GM13977 (cell line): ENCODE measurements at regions not wholly inside any gene's neighbourhood (a gene's known extent, or its start where the extent isn't known, plus 50 kb on each side); places are given as distances from the start of the nearest gene placed in this dataset.

Experiments used
- DNase-seq: peaks from one replicate; pipeline ENCODE4 v3.0.0; 2012; ENCODE audit warnings: low spot score
- in situ Hi-C: fragments of 300-500 bp; cut with MboI; formaldehyde crosslinking; loops from one replicate; pipeline ENCODE4 v1.12.0; 2022; ENCODE audit warnings: low sequenced_read_pairs, low pct_unique_long_range_greater_than_20kb, mixed read lengths, inconsistent platforms; ENCODE audit not compliant: unreplicated experiment
- TF ChIP-seq, protein P1 (sequence below): IDR thresholded peaks from 2 replicates; pipeline ENCODE4 v1.5.1; 2012; ENCODE audit warnings: mild to moderate bottlenecking, control low read depth; ENCODE audit not compliant: insufficient read depth; ENCODE audit errors: extremely low read depth, missing control alignments

- TF ChIP-seq, protein P1, sequence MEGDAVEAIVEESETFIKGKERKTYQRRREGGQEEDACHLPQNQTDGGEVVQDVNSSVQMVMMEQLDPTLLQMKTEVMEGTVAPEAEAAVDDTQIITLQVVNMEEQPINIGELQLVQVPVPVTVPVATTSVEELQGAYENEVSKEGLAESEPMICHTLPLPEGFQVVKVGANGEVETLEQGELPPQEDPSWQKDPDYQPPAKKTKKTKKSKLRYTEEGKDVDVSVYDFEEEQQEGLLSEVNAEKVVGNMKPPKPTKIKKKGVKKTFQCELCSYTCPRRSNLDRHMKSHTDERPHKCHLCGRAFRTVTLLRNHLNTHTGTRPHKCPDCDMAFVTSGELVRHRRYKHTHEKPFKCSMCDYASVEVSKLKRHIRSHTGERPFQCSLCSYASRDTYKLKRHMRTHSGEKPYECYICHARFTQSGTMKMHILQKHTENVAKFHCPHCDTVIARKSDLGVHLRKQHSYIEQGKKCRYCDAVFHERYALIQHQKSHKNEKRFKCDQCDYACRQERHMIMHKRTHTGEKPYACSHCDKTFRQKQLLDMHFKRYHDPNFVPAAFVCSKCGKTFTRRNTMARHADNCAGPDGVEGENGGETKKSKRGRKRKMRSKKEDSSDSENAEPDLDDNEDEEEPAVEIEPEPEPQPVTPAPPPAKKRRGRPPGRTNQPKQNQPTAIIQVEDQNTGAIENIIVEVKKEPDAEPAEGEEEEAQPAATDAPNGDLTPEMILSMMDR = no peak
- in situ Hi-C loops = no loop called here
These were observed 95.1 kb upstream of the COPS8 start for GRCh38 chr2:236990552-236990951.

DNA sequence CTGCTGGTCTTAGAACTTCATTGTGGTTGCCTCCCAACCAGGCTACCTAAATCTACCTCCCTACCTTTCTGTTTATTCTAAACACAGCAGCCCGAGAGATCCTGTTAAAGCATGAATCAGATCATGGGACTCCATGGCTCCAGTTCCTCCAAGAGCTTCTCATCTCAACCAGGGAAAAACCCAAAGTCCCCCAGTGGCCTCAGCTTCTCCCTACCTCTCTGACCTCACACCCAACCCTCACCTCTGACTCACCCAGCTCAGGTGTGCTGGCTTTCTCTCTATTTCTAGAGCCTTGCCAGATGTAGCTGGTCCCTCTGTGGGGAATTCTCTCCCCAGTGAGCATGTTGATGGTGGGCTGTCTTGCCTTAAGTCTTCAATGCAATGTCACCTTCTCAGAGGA lies 93.8 kb upstream of the COPS8 start:
- in situ Hi-C loops = no loop called here
- TF ChIP-seq, protein P1 = no peak
- no peak for DNase-seq

More at GRCh38 chr2:236990552-236990951, 95.1 kb upstream of the COPS8 start:
- DNase-seq = no peak

- TF ChIP-seq, protein P1 = no peak
- in situ Hi-C loops = no loop called here
- DNase-seq = no peak
These were observed 92.4 kb upstream of the COPS8 start for GRCh38 chr2:236993286-236993685.

- in situ Hi-C loops = no loop called here
- TF ChIP-seq, protein P1 = no peak
- no peak for DNase-seq
These were observed 91.3 kb upstream of the COPS8 start for GRCh38 chr2:236994361-236994760.

- in situ Hi-C loops = no loop called here
- DNase-seq = no peak
- TF ChIP-seq, protein P1 = no peak
These were observed 88.5 kb upstream of the COPS8 start for GRCh38 chr2:236997069-236997715.

GRCh38 chr2:236998236-236998635 lies 87.5 kb upstream of the COPS8 start:
- DNase-seq = no peak
- in situ Hi-C loops = no loop called here

More at GRCh38 chr2:236998236-236998635, 87.5 kb upstream of the COPS8 start:
- TF ChIP-seq, protein P1 = no peak
